ENCODE measurements at regions not wholly inside any gene's neighbourhood (a gene's known extent, or its start where the extent isn't known, plus 50 kb on each side); places are given as distances from the start of the nearest gene placed in this dataset.

- TF ChIP-seq POLR2A (IDR thresholded peaks at IDR 0.05) (no peak), CTCF (IDR thresholded peaks at IDR 0.05 in 8 of 11, conservative IDR thresholded peaks at IDR 0.05 in 3 of 11) (no peak)
These were observed 1444.5 kb downstream of the BRINP3 start for GRCh38 chr1:189033169-189033568.
